ENCODE measurements at regions not wholly inside any gene's neighbourhood (a gene's known extent, or its start where the extent isn't known, plus 50 kb on each side); places are given as distances from the start of the nearest gene placed in this dataset.

- TF ChIP-seq EZH2 (IDR thresholded peaks at IDR 0.05; ENCODE audit: insufficient read depth, poor library complexity, severe bottlenecking), result no peak
- TF ChIP-seq EZH2phosphoT487 (IDR thresholded peaks at IDR 0.05; ENCODE audit: insufficient read depth, low read depth), result no peak
These were observed 63.5 kb upstream of the WDR17 start for GRCh38 chr4:176002007-176002613.

Measured in GM23248 (cell line).